Ammon's horn (tissue), 1 donor: ENCODE measurements at regions not wholly inside any gene's neighbourhood (a gene's known extent, or its start where the extent isn't known, plus 50 kb on each side); places are given as distances from the start of the nearest gene placed in this dataset.
"Not testable (repeated sequence)": the region's sequence is repeated elsewhere in the genome, so short reads cannot be mapped to it uniquely, and the experiment has no call there.

Source experiments
- DNase-seq: peaks from one replicate; pipeline ENCODE4 v3.0.0-alpha.2; 2016; ENCODE audit warnings: low spot score

DNA sequence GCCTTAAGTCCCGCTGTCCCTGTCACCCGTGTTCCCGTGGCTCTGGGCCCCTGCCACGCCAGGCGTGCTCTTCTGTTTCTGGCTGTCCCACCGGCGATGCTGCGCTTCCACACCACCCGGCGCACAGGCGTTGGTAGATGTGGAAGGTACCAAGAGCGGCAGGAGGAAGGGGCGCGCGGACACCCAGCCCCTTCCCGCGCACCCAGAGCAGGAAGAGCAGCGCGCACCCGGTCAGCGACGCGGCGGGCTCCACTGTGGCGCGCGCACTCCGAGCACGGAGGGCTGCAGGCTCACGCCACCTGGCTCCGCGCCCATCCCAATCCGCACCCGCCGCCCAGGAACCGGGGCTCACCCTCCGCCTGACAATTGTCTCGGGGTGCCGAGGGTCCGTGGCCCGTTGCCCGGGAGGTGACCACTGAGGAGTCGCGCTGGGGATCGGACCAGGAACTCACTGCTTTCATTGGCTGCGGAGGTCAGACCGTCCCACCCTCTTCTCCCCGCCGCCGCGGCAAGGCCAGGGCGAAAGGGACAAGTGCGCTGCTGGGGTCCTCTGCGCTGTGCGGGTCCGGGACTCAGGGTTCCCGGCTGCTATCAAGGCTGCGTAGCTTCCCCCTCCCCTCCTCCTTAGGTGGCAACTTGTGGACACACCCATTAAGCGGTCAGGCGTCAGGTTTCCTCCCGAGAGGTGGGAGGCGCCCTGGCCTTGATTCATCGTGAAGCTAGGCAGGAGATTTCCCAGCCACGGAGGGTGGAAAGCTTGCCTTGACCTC is 121.6 kb upstream of the ZNF92 start:
- DNase-seq = peak; percentile 53

DNA sequence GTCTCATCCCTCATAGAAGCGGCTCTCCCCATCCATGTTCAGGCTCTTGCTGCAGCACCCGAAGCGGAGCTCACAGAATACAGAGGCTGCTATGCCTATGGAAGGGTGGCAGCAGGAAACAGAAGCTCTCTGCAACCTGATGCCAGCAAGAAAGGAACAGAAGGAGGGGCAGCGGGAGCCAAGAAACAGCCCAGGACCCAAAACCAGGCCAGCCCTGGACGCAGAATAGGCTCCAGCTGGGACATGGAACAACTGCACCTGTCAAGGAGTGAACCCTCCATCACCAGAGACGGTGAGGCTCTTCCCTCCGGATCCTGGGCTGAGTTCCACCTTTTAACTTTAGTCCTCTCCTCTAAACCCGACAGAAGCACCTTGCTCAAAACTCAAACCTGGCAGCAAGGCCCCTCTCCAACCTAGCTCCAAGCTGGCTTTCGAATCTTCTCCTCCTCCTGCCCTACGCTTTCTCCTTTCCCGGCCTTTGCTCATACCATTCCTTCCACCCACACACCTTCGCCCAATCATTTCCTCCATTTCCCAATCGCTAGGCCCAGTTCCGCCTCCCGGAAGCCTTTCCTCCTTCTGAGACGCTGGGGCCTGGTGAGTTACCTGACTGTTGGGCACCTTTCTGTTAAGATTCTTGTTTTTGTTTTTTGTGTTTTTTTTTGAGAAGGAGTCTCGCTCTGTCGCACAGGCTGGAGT is 122.8 kb upstream of the ZNF92 start:
- DNase-seq = no peak

DNA sequence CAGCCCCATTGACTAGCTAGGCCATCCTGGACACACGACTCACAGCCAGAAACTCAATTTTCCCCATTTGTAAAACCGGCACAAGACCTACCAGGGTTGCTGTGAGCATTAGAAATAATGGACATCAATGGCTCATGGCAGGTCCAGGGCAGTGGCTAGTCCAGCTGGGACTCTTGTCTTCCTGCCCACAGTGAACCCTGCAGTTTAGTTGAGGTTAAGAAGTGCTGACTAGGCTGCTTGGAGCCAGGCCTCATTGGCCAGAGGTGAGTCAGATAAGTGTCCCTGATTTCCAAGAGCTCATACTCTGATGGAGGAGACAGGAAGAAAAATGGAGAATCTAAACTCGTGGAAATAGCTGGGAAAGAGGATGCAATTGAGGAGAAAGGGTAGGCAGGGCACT is 123.4 kb upstream of the ZNF92 start:
- no peak for DNase-seq

DNA sequence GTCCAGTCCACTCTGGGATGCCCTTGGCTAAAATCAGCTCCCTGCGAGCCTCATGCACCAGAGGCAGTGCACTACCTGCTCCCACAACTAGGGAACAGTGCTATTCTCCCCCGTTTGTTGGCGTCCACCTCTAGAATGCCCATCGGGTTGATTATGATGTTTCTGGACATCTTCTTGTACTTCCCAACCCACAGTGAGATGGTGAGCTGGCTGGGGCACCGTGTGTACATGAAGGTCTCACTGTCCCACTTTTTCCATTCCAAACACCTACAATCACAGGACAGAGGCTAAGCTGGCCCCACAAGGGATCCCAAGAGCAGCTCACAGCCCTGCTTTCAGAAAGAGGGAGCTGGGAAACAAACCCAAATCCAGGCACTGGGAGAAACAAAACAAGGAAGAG is 126.2 kb upstream of the ZNF92 start:
- no peak for DNase-seq

DNA sequence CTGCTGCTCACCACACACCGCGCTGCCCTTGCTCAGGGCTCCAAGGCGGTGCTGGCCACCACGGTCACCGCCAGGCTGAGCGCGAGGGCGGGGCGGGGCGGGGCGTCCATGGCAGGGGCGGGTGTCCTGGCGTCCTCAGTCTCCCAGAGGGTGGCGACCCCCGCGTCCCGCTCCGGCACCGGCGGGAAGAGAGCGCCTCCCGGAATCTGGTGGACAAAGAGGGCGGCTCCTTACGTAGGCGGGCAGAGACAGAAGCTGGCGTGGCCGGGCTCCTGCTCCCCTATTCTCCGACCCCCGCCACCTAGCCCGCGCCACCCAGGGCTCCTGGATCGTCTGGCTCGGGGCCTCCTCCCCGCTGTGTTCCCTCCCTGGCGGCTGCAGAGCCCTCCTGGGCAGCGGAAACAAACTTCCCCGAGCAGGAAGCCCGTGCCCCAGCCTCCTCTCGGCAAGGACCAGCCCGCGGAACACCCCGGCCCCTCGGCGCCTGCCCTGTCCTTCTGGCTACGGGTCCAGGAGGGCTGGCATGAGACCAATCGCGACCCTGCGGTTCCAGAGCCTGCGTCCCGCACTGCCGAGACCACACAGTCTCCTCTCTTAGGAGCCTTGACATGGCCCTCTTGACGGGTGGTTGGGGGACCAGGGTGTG is 133.8 kb upstream of the ZNF92 start:
- DNase-seq = no peak

DNA sequence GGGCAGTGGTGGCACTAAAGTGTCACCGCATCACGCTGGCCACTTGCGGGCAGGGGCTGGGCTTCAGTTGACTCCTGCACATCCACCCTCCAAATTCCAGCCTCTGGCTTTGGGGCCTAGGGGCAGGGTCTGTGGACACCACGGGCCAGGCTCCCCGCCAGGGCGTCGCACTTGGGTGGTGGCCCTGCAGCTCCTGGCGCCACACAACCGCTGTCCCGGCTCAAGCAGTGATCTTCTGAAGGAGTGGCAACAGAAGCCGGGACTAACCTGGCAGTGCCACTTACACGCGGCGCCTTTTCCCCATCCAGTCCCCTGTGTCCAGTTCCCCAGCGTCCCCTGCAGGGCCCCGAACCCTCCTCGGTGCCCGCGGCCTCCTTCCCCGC is 134.3 kb upstream of the ZNF92 start:
- DNase-seq = no peak

DNA sequence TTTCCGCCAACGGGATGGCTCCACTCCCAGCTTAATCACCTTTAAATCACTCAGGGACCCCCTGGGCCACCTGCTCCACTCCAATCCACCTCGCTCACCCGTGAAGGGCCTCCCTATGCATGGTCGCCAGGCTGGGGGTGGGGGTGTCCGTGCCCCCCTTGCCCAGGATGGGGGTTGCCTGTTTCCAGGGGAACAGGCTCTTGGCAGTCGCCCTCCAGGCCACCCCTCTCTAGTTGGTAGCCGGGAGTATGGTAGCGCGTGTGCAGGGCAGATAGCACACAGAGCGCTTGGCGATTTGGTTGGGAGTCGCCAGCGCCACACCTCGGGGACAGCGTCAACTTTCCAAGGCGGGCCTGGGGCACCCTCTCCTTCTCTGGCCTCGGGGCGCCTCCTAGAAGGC is 134.9 kb upstream of the ZNF92 start:
- DNase-seq = no peak

DNA sequence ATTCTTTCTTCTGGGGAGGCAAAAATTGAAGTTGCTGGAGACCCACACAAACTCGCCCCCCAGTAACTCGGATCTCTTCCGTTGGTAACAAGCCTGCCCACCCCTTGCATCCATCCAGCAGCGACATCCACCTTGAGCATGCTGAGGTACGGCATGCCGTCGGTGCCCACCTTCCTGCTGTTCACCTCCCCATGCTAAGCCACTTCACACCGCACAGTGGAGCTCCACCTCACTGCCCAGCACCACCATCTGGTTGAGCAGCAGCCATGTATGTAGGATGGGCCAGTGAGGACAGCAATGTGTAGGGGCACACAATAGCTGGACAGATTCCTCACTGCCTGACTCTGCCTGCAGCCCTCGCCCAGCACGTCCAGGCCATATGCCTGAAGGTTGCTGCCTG is 138.1 kb upstream of the ZNF92 start:
- DNase-seq = no peak

DNA sequence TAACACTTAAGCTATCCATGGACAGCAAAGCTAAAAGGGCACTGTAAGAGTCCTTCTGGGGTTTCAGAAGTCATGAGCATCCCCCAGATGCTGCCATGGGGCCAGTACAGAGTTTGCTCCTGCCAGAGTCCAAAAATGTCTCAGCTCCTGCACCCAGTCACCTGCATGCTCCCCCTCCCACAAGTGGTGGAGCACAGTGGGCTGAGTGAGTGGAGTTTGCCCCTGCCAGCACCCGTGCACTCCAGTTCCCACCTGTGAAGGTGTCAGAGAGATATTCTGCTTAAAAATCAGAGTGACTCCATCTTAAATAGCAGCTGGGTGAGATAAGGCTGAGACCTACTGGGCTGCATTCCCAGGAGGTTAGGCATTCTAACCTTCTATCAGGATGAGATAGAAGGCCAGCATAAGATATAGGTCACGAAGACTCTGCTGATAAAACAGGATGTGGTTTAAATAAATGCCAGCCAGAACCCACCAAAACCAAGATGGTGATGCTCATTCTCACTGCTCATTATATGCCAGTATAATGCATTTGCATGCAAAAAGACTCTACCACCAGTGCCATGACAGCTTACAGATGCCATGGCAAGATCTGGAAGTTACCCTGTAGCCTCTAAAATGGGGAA is 140.1 kb upstream of the ZNF92 start:
- no peak for DNase-seq

DNA sequence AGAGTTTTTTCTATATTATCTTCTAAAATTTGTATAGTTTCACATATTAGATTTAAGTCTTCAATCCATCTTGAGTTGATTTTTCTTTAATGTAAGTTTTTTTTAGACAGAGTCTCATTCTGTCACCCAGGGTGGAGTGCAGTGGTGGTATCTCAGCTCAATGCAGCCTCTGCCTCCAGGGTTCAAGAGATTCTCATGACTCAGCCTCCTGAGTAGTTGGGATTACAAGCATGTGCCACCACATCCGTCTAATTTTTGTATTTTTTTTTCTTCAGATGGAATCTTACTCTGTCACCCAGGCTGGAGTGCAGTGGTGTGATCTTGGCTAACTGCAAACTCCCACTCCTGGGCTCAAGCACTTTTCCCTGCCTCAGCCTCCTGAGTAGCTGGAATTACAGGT is 143.4 kb upstream of the ZNF92 start:
- no peak for DNase-seq

DNA sequence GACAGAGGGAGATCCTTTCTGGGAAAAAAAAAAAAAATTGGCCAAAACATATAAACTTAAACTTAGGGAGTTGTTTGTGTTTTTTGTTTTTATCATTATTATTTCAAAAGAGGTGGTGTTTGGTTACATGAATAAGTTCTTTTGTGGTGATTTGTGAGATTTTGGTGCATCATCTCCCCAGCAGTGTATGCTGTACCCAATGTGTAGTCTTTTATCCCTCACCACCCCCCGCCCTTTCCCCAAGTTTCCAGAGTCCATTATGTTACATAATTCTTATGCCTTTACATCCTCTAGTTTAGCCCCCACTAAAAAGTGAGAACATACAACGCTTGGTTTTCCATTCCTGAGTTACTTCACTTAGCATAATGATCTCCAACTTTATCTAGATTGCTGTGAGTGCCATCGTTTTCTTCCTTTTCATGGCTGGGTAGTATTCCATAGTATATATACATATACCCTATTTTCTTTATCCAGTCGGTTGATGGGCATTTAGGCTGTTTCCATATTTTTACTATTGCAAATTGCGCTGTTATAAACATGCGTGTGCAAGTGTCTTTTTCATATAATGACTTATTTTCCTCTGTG is 148.1 kb upstream of the ZNF92 start:
- no peak for DNase-seq

DNA sequence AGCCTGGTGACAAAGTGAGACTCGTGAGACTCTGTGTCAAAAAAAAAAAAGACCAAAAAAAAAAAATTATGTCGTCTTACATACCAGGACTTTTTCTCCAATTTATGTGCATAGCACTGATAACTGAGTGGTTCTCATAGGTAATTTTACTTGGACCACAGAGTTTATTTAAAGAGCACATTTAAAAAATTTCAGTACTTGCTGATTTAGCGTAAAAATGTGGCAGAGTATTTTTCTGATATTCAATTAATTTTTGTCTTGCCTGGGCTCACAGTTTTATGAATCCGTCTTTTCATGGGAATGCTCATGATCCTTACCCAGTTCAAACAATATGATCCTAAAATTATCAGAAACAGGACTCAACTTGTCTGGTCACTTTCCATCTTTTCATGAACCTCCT is 151.0 kb upstream of the ZNF92 start:
- no peak for DNase-seq

DNA sequence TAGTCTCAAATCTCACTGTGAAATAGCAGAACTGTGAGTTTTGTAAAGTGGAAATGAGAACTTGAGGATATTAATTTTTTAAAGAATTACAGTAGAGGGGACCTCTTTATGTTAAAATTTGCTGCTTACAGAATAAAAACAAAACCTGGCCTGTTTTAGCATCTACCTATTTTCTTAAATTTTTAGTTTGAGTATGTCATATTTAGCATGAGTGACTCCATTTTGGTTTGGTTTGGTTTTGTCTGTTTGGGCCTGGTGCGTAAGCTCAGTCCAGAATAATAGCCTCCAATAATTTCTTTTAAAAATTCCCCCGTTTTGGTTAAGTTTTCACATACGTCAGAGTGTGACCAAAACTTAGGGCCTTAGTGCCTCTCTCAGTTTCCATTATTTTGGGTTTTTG is 152.0 kb upstream of the ZNF92 start:
- no peak for DNase-seq

DNA sequence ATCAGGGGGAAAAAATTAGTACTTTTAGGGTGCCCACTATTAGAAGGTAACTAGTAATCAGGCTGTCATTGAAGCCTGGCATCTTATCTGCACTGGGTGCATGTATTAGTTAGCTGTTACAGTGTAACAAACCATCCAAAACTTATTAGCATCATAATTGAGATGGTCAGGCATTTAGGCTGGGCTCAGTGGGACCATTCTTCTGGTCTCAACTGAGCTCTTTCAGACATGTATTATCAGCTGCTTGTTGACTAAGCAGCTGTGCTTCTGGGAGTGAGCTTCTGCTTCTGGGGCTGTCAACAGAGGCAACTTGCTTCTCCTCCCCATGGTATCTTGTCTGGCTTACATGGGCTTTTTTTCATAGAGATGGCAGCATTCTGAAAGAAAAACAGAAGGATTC is 154.0 kb upstream of the ZNF92 start:
- DNase-seq = no peak

DNA sequence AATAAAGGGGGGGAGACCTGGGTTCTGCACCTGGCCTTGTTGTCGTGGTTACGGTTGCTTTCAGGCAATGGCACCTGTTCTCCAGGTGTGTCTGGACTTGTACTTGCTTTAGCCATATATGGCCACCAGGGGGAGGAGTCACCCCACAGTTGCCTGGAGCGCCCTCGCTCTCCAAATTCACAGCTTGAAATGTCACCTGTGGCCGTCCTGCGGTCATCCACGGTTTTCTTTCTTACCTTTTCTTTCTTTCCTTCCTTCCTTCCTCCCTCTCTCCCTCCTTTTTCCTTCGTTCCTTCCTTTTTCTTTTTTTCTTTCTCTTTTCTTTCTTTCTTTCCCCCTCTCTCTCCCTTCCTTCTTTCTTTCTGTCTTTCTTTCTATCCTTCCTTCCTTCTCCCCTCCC is 157.2 kb upstream of the ZNF92 start:
- DNase-seq = no peak

DNA sequence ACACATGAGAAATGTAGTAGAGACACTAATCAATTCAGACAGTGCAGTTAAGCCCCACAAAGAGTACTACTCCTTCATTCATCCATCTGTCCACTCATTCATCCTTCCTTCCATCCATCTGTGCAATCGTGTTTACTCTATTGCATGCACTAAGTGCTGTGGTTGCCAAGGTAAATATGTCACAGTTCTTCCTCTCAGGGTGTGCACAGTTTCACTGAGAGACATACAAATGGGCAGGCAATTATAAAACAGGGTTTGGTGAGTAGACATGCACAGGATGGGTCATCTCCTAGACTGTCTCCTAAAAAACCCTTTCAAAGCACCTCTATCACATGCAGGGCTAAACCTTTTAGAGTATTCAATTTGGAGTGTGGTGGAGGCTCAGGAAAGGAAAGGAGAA is 160.4 kb upstream of the ZNF92 start:
- not testable (repeated sequence) for DNase-seq

DNA sequence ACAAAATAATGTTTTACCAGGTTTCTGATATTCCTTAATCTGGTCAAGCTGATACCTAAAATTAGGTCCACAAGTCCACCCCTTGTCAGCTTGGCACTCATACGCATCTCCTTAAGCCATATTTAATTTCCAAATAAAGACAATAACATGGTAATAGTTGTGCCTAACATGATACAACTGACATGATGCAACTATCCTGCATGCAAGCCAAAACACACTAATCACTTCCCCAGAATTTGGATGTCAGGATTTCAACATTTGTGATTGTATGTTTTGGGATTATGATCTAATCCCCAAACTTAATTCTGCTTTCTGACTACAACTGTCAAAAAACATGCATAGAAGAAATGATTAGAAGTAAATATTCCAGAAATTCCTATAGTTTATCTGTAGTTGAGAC is 174.4 kb upstream of the ZNF92 start:
- DNase-seq = not testable (repeated sequence)

DNA sequence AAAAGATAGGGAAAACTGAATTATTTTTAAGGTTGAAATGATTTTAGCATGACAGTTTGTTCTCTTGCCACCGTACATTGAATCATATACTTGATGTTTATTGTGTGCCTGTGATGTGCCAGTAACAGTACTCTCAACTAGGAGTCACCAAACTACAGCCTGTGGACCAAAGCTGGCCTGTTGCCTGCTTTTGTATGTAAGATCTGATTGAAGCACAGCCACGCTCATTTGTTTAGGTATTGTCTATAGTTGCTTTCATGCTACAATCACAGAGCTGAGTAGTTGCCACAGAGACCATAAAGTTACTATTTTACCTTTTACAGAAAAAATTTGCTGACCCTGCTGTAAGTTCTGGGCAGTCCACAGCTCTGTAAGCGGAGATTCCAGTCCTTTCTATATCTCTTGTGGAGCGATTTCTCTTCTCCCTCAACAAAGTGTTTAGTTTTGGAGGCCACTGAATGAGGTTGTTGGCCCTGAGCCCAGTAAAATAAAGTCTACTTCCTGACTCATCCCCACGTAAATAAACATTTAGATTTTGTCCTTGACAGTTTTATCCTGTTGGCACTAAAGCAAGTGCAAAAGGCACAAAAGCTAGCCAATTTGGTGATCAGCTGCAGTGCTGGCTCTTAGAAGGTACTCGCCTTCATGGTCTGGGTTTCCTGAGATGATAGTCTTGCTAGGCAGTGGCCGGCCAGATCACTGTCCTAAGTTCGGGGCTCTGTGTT is 180.2 kb upstream of the ZNF92 start:
- not testable (repeated sequence) for DNase-seq

DNA sequence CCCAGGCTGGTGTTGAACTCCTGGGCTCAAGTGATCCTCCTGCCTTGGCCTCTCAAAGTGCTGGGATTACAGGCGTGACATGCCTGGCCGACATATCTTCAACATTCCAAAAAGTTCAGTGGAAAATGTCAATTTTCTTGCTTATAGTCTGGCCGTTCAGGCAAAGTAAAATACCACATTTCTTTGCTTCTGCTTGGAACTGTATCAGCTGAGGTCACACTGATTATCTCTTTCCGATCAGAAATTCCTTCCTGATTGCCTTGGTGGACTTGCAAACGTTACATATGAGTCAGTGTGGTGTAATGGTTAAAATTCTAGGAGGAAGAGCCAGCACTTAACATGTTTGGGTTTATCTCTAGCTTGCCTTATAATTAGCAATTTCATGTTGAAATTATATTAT is 170.6 kb upstream of the ERV3-1 start:
- DNase-seq = not testable (repeated sequence)

DNA sequence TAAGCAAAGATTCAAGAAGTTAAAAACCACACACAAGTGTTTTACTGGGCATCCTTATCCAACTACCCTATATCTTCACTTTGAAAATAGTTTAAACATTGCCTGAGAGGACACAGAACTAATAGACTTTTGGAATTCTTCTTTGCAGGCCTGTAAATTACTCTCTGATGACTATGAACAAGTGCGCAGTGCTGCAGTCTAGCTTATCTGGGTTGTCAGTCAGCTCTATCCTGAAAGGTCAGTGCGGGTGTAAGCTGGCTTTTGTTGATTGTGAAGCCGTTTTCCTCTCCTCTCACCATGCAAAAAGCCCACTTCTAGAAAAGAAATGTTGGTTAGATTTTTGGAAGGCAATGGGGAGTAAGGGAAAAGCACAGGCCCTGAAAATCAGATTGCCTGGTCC is 143.6 kb upstream of the ERV3-1 start:
- DNase-seq = not testable (repeated sequence)

DNA sequence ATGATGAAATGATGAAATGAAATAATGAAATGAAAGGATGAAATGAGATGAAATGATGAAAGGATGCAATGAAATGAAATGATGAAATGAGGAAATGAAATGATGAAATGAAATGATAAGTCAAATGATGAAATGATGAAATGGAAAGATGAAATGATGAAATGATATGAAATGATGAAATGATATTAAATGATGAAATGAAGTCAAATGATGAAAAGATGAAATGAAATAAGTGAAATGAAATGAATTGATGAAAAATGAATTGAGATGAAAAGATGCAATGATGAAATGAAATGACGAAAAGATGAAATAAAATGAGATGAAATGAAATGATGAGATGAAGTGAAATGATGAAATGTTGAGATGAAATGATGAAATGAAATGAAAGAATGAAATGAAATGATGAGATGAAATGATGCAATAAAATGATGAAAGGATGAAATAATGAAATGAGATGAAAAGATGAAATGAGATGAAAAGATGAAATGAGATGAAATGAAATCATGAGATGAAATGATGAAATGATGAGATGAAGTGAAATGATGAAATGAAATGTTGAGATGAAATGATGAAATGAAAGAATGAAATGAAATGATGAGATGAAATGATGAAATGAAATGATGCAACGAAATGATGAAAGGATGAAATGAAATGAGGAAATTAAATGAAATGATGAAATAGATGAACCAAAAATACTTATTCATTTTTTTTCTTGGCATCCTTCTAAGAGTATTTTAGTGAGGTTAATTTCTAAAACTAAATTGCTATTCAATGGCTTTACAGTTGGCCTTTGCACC is 139.8 kb upstream of the ERV3-1 start:
- not testable (repeated sequence) for DNase-seq
